NCI-H524 (cell line): ENCODE measurements at regions not wholly inside any gene's neighbourhood (a gene's known extent, or its start where the extent isn't known, plus 50 kb on each side); places are given as distances from the start of the nearest gene placed in this dataset.
A peak's percentile ranks its signal among the peaks of the same experiment; 100 is the strongest.
"Not testable (repeated sequence)": the region's sequence is repeated elsewhere in the genome, so short reads cannot be mapped to it uniquely, and the experiment has no call there.

ENCODE experiments used
- DNase-seq, 2 experiments: peaks; one replicate each; lab custom pipeline; 2025; lab: John Stamatoyannopoulos, UW

DNA sequence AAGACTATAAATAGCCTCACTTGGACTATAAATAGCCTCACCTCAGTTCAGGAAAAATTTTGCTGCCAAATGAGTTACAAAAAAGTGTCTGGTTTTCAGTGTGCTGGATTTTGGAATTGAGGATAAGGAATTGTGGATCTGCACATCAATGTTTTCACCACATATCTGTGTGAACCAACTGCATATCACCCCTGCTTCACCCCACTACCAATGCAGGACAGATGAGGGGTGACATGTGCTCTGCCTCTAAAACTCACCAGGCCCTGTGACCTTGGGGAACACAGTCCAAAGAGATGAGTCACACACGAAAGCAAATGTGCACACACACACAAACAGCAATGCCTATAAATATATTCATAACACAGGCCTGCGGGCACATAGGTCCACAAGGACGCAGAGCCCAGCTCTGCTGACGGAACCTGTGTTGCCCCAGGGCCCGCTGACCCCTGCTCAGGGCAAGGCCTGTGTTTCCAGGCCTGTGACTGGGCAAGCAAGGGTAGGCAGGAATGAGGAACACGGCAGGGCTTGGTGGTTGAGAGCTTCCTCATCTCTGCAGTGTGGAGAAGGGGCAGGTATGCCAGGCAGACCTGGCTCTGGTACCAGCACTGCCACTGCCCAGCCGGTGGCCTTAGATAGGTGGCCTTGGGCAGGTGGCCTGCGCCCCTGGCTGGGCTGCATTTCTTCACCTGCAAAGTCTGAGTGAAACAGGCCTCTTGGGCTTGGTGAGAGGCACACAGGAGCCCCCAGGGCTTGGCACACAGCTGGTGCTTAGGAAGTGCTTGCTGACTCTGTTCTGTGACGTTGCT is 82.4 kb downstream of the ARL6IP4 start:
- DNase-seq = no peak

- no peak for DNase-seq
These were observed 81.1 kb downstream of the ARL6IP4 start for GRCh38 chr12:123061441-123062205.

DNA sequence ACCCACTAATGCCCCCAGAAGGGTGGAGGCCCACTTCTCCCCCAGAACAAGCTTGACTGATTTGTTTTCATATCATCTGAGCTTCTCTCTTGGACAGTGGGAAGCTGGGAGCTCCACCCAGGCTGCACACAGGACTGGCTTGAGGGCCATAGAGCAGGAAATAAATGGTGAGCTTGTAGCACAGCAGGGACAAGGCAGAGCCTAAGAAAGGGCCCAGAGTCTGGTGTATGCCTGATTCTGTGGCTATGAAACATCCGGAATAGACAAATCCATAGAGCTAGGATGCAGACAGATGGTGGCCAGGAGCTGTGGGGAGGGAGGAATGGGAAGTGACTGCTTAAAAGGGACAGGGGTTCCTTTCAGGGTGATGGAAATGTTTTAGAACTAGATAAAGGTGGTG is 79.0 kb downstream of the ARL6IP4 start:
- peak; percentile 38 to 67 for DNase-seq

DNA sequence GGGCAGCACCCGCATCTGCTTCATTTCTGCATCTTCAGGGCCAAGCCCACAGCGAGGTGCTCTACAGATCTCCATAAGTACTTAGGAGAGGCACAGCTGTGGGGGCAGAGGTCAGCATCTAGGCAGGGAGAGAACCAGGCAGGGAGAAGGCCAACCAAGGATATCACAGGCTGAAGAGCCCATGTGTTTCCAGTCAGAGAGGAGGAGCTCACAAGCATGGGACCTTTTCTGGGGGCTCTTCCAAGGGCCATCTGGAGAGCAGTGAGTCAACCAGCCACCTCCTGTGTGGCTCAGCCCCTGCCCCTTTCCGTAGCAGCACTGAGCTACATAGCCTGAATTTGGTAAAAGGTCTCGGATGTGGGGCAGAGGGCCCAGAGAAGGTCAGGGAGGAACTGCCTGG is 78.5 kb downstream of the ARL6IP4 start:
- peak in 1 of 2 experiments; percentile 67 for DNase-seq

- peak in 1 of 2 experiments; percentile 30 for DNase-seq
These were observed 78.0 kb downstream of the ARL6IP4 start for GRCh38 chr12:123058481-123058880.

DNA sequence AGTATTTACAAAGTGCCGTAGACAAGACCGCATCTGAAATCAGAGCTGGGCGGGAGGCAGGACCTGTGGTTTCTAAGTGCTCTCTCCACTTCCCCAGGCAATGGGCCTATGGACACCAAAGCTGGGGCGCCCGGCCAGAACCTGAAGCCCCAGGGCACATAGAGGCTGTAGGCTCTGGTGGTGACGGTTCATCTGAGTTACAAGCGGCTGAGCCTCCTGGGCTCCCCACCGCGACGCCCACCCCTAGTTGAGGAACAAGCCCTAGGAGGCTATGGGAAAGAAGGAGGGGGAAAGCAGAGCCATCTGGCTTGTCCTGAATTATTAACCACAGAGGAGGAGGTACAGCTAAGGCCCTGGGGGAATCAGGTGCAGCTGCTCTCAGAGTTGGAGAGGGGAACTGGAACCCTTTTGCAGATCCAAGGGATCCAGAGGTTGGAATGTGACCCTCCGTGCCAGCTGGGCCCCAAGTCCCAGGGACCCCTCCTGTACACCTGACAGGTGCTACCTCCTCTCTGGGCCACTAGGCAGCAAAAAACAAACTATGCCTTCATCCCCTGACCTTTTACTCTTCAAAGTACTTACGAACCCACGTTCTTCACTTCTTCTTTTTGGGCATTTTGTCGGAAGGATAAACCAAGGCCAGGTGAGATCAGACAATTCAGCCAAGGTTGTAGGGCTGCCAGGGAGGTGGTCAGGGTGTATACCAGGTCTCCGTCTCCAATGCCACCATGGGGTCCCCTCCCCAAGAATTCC is 77.2 kb downstream of the ARL6IP4 start:
- DNase-seq = peak; percentile 56 to 88

- no peak for DNase-seq
These were observed 76.2 kb downstream of the ARL6IP4 start for GRCh38 chr12:123056709-123057108.

DNA sequence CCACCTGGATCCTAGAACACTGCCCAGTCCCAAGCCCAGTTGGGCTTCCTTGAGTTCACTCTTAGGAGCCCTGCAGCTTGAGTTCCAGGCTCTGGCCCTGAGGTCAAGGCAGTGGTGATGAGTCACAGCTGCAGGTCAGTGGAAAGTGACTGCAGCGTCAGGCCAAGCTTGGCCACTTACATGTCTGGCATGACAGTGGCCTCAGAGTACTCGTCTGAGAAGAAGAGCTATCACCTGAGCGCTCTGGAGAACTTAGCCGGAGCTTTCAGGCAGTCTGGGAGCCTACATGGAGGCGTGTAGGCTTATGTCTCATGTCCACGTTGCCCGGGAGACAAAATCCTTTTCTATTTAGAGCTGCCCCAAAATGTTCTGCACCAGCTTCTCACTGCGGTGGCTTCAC is 75.6 kb downstream of the ARL6IP4 start:
- DNase-seq = no peak

DNA sequence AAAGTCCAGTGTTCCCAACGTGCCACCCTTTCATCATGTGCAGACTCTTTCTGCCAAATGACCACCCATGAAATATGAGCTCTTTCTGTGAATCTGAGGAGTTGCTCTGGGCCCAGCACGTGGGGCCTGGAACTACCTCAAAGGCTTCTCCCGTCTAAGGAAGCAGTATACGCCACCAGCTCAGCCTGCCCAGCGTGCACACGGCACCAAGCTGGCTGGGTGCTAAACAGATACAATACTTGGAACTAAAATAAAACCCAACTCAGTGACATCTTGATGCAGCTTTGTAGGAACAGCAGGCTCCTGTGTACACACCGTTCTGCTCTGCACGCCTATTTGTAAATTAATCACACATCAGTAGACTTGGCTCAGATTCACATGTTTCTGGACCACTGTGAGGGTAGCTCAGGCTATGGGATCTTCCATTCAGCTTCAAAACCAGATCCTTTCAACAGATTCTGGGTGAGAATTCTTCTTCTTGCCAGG is 74.8 kb downstream of the ARL6IP4 start:
- DNase-seq = no peak

DNA sequence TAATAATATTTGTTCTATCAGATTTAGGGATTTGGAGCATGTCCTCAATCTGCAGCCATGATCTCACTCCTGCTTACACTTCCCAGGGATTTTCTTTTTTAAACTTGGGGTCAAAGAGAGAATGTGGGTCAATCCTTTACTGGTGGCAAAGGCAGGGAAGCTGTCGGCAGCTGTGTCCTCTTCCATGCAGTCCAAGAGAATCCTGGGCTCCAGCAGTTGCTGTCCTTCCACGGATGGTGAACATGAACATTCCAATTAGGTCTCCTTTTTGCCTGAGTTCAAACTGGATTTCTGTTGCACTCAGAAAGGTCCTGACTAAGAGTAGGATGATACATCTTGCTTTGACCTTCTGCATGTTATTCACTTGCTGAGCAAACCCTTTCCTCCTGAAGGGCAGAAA is 73.9 kb downstream of the ARL6IP4 start:
- DNase-seq = no peak

GRCh38 chr12:123051556-123051955 is 71.1 kb downstream of the ARL6IP4 start:
- DNase-seq = no peak

DNA sequence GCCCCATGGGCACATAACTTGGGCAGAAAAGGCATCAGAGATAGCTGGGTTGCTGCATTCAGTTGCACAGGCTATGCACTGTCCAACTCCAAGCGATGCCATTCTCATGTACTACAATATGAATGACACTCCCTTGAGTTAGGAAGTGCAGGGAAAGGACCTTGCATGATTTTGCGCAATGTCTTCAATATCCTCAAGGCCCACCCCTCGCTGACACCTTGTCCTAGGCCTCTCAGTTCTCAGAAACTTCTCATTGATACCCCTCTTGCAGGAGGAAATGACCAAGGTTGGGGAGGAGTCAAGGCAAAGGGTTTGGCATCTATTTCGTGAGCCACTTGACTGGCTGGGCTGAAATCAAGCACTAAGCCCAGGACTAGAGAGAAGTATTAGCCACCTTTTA is 70.4 kb downstream of the ARL6IP4 start:
- DNase-seq = no peak

- no peak for DNase-seq
These were observed 69.9 kb downstream of the ARL6IP4 start for GRCh38 chr12:123050331-123050831.

DNA sequence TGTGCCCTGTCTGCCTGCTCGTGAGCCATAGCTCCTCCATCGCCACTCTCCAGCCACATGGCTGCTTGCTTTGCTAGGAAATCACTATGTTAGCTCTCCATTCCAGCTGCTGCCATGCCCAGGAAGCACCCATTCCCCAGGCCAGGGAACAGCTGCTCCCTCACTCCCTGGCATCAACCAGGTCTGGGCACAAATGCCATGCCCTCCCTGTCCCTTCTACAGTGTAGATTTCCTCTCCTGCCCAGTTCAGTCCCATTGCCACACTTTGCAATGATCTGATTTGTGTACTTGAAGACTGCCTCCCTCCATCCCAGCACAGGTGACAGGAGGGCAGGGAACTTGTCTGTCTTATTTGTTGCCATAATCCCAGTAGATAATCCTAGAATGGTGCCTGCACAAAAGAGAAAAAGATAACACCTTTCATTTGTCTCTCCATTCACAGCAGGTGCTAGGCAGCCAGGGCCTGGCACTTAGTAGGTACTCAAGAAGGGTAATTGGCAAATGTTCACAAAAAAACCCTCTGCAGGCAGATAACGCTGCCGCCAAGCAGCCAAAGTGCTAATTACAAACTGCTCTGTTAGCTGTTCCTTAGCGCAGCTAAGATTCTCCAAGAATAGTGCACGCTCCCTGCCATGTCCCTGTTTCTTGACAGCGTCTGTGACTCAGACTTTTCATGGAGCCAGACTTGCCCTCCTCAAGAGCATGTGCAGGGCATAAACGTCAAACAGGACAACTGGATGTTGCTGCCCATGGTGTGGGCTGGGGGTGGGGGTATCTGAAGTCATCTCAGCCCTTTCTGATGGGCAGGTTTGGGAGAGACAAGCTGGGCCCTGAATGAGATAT is 69.1 kb downstream of the ARL6IP4 start:
- no peak for DNase-seq

- not testable (repeated sequence) for DNase-seq
These were observed 67.4 kb downstream of the ARL6IP4 start for GRCh38 chr12:123047892-123048291.

- no peak for DNase-seq
These were observed 66.8 kb downstream of the ARL6IP4 start for GRCh38 chr12:123047289-123047688.

- no peak for DNase-seq
These were observed 66.0 kb downstream of the ARL6IP4 start for GRCh38 chr12:123046431-123046830.

DNA sequence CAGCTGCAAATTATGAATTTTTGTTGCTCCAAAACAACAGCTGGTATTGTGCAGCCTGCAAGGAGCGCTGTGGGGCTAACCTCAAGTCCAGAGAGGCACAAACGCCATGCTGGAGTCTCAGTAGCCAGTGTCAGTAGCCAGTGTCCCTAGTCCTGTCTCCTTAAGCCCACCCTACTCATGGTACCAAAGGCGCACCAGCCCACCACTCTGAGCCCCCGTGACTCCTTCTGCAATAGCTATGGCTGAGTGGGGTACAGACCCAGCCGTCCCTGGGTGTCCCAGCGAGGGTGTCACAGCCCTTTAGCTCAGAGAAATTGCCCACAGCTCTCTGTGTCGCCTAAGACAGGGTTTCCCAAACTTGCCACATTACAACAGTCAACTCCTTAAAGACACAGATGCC is 65.2 kb downstream of the ARL6IP4 start:
- DNase-seq = no peak

GRCh38 chr12:123044351-123044750 is 63.9 kb downstream of the ARL6IP4 start:
- no peak for DNase-seq

- DNase-seq = peak; percentile 32 to 68
These were observed 63.1 kb downstream of the ARL6IP4 start for GRCh38 chr12:123043536-123044001.

- DNase-seq = no peak
These were observed 62.4 kb downstream of the ARL6IP4 start for GRCh38 chr12:123042833-123043232.
